GM23248 (cell line): ENCODE measurements at regions not wholly inside any gene's neighbourhood (a gene's known extent, or its start where the extent isn't known, plus 50 kb on each side); places are given as distances from the start of the nearest gene placed in this dataset.

Experiments used
- EZH2 ChIP-seq: fragments of 200-600 bp; sonication (generic); IDR thresholded peaks from 2 replicates; pipeline ENCODE4 v1.6.1; 2018; ENCODE audit warnings: antibody characterized with exemption, mild to moderate bottlenecking; ENCODE audit not compliant: insufficient read depth, poor library complexity, severe bottlenecking
- EZH2phosphoT487 ChIP-seq: fragments of 200-600 bp; sonication (generic); IDR thresholded peaks from 2 replicates; pipeline ENCODE4 v1.6.1; 2018; ENCODE audit warnings: antibody characterized with exemption, moderate library complexity, mild to moderate bottlenecking, low read depth; ENCODE audit not compliant: insufficient read depth

- TF ChIP-seq EZH2phosphoT487 (no peak), EZH2 (no peak)
Measured at GRCh38 chrX:134721766-134722532, 63.7 kb upstream of the PLAC1 start.
